H1 (cell line): ENCODE measurements at regions not wholly inside any gene's neighbourhood (a gene's known extent, or its start where the extent isn't known, plus 50 kb on each side); places are given as distances from the start of the nearest gene placed in this dataset.

Experiments
- CTCF ChIA-PET: fragments of 300-600 bp; sonication (Branson Sonifier 250); formaldehyde crosslinking; loops from one replicate; lab custom pipeline; 2021; ENCODE audit not compliant: partially characterized antibody; lab: Charles Lee
- POLR2A ChIA-PET: fragments of 300-600 bp; sonication (Branson Sonifier 250); formaldehyde crosslinking; loops from one replicate; lab custom pipeline; 2021; ENCODE audit warnings: inconsistent platforms; ENCODE audit not compliant: partially characterized antibody; lab: Charles Lee
- DNase-seq, 2 experiments: peaks; one replicate each; pipeline versions ENCODE4 v3.0.0 to v3.0.0-alpha.2; 2010 to 2022; ENCODE audit warnings: low spot score in 2 of 2, low read depth in 1 of 2, mixed read lengths in 1 of 2
- FAIRE-seq: peaks from 2 replicates; lab custom pipeline; 2011; peaks lifted over from hg19 to GRCh38; lab: Jason Lieb, UNC
- H2AFZ ChIP-seq: 2 replicates; pipeline ENCODE4 v1.8.1; 2012; ENCODE audit warnings: low read length, inconsistent platforms
- H2AK5ac ChIP-seq: 2 replicates; pipeline ENCODE4 v1.6.1; 2013; ENCODE audit warnings: low read depth, low read length
- H2BK120ac ChIP-seq: replicated peaks from 2 replicates; pipeline ENCODE3; 2013; ENCODE audit warnings: low read depth, low read length, inconsistent platforms
- H2BK12ac ChIP-seq: 2 replicates; pipeline ENCODE4 v1.6.1; 2013; ENCODE audit warnings: low read depth, low read length
- H2BK15ac ChIP-seq: 2 replicates; pipeline ENCODE4 v1.6.1; 2013; ENCODE audit warnings: low read length
- H2BK20ac ChIP-seq: 2 replicates; pipeline ENCODE4 v1.6.1; 2013; ENCODE audit warnings: low read length
- H2BK5ac ChIP-seq: 2 replicates; pipeline ENCODE4 v1.6.1; 2013; ENCODE audit warnings: low read depth, low read length
- H3K14ac ChIP-seq: 2 replicates; pipeline ENCODE4 v1.6.1; 2013; ENCODE audit warnings: inconsistent platforms; ENCODE audit not compliant: insufficient read length
- H3K18ac ChIP-seq: 2 replicates; pipeline ENCODE4 v1.6.1; 2013; ENCODE audit warnings: low read length; ENCODE audit errors: extremely low read depth
- H3K23ac ChIP-seq: 2 replicates; pipeline ENCODE4 v1.6.1; 2013; ENCODE audit warnings: inconsistent platforms; ENCODE audit not compliant: insufficient read length
- H3K23me2 ChIP-seq: 2 replicates; pipeline ENCODE4 v1.6.1; 2013; ENCODE audit warnings: low read depth, low read length
- H3K27ac ChIP-seq: 2 replicates; pipeline ENCODE4 v1.6.1; 2011; ENCODE audit warnings: low read depth, low read length, inconsistent platforms
- H3K27me3 ChIP-seq, 4 experiments: replicated peaks in 1 of 4; 1 replicate in 1 of 4; 2 replicates in 3 of 4; pipeline versions ENCODE4 v1.6.1 to v1.8.1; 2011 to 2013; ENCODE audit warnings: low read length in 3 of 4, mild to moderate bottlenecking in 3 of 4, inconsistent platforms in 2 of 4, mixed read lengths in 2 of 4, moderate library complexity in 1 of 4; ENCODE audit not compliant: control insufficient read depth in 3 of 4, insufficient read depth in 3 of 4; ENCODE audit errors: extremely low read depth in 1 of 4
- H3K36me3 ChIP-seq, 4 experiments: 2 replicates each; pipeline versions ENCODE4 v1.6.1 to v1.8.1; 2011 to 2013; ENCODE audit warnings: mild to moderate bottlenecking in 4 of 4, low read length in 3 of 4, moderate library complexity in 2 of 4, control low read depth in 1 of 4, inconsistent platforms in 1 of 4; ENCODE audit not compliant: insufficient read depth in 4 of 4, control insufficient read depth in 2 of 4
- H3K4ac ChIP-seq: replicated peaks from 2 replicates; pipeline ENCODE3; 2013; ENCODE audit warnings: low read length, low read depth, mixed read lengths, inconsistent platforms; ENCODE audit not compliant: insufficient read length
- H3K4me1 ChIP-seq, 4 experiments: replicated peaks in 1 of 4; 1 replicate in 1 of 4; 2 replicates in 3 of 4; pipeline versions ENCODE4 v1.6.1 to v1.8.1; 2011 to 2013; ENCODE audit warnings: low read length in 3 of 4, inconsistent platforms in 2 of 4, mixed read lengths in 1 of 4; ENCODE audit not compliant: insufficient read depth in 4 of 4, control insufficient read depth in 3 of 4
- H3K4me2 ChIP-seq, 2 experiments: 2 replicates each; pipeline versions ENCODE4 v1.6.1 to v1.8.1; 2011 to 2013; ENCODE audit warnings: low read depth in 2 of 2, low read length in 2 of 2, control low read depth in 1 of 2, inconsistent platforms in 1 of 2, mild to moderate bottlenecking in 1 of 2; ENCODE audit not compliant: insufficient read depth in 1 of 2
- H3K4me3 ChIP-seq, 4 experiments: fragments of 200-600, 300-600 bp in 1 of 4; sonication (generic), shearing (Covaris generic), sonication (Bioruptor Twin) in 1 of 4; 2 replicates each; pipeline versions ENCODE4 v1.5.1 to v1.8.1; 2011 to 2016; ENCODE audit warnings: low read length in 4 of 4, low read depth in 3 of 4, control low read depth in 2 of 4, inconsistent platforms in 2 of 4, mild to moderate bottlenecking in 2 of 4, mixed read lengths in 1 of 4, moderate library complexity in 1 of 4; ENCODE audit not compliant: insufficient read depth in 2 of 4; ENCODE audit errors: extremely low read depth in 1 of 4
- H3K56ac ChIP-seq: replicated peaks from 2 replicates; pipeline ENCODE3; 2013; ENCODE audit warnings: low read depth, mild to moderate bottlenecking, mixed read lengths, low read length, inconsistent platforms; ENCODE audit not compliant: insufficient read length
- H3K79me1 ChIP-seq: 2 replicates; pipeline ENCODE4 v1.6.1; 2013; ENCODE audit warnings: low read depth, low read length, control low read depth
- H3K79me2 ChIP-seq, 2 experiments: 2 replicates each; pipeline versions ENCODE4 v1.6.1 to v1.8.1; 2012 to 2013; ENCODE audit warnings: low read length in 2 of 2, mild to moderate bottlenecking in 2 of 2, inconsistent platforms in 1 of 2; ENCODE audit not compliant: insufficient read depth in 2 of 2, control insufficient read depth in 1 of 2
- H3K9ac ChIP-seq, 4 experiments: replicated peaks in 1 of 4; 1 replicate in 1 of 4; 2 replicates in 3 of 4; pipeline versions ENCODE4 v1.6.1 to v1.8.1; 2011 to 2013; ENCODE audit warnings: low read depth in 3 of 4, low read length in 3 of 4, control low read depth in 2 of 4, mild to moderate bottlenecking in 2 of 4, moderate library complexity in 2 of 4, inconsistent platforms in 1 of 4; ENCODE audit errors: extremely low read depth in 1 of 4
- H3K9me3 ChIP-seq, 2 experiments: 2 replicates each; pipeline versions ENCODE4 v1.6.1 to v1.8.1; 2012 to 2013; ENCODE audit warnings: mild to moderate bottlenecking in 2 of 2, moderate library complexity in 2 of 2, control low read depth in 1 of 2, inconsistent platforms in 1 of 2, low read depth in 1 of 2, low read length in 1 of 2, mixed read lengths in 1 of 2; ENCODE audit not compliant: insufficient read depth in 2 of 2
- H4K20me1 ChIP-seq, 2 experiments: replicated peaks in 1 of 2; 2 replicates each; pipeline versions ENCODE3 to v1.8.1; 2011 to 2013; ENCODE audit warnings: inconsistent platforms in 2 of 2, low read length in 2 of 2, mild to moderate bottlenecking in 1 of 2; ENCODE audit not compliant: insufficient read depth in 2 of 2, control insufficient read depth in 1 of 2
- H4K5ac ChIP-seq: 2 replicates; pipeline ENCODE4 v1.6.1; 2013; ENCODE audit warnings: low read length, low read depth, mixed read lengths, inconsistent platforms; ENCODE audit not compliant: insufficient read length
- H4K8ac ChIP-seq: 2 replicates; pipeline ENCODE4 v1.8.0; 2013; ENCODE audit warnings: mild to moderate bottlenecking, moderate library complexity, low read length, inconsistent platforms; ENCODE audit not compliant: insufficient read depth; ENCODE audit errors: extremely low read depth
- H4K91ac ChIP-seq: replicated peaks from 2 replicates; pipeline ENCODE3; 2013; ENCODE audit warnings: low read length, mixed read lengths, inconsistent platforms; ENCODE audit not compliant: insufficient read length
- ATF2 ChIP-seq: IDR thresholded peaks from 2 replicates; pipeline ENCODE4 v1.6.1; 2012; ENCODE audit warnings: low read length, inconsistent platforms
- CEBPB ChIP-seq: IDR thresholded peaks from 2 replicates; pipeline ENCODE4 v1.6.1; 2012; ENCODE audit warnings: low read depth, low read length
- CHD1 ChIP-seq: IDR thresholded peaks from 2 replicates; pipeline ENCODE4 v1.6.1; 2012; ENCODE audit warnings: low read depth, low read length, improper control_type of control experiment
- CTBP2 ChIP-seq: IDR thresholded peaks from 2 replicates; pipeline ENCODE4 v1.7.0; 2011; ENCODE audit warnings: borderline replicate concordance, mild to moderate bottlenecking, moderate library complexity, mixed read lengths, low read length; ENCODE audit not compliant: insufficient read depth, insufficient read length
- EP300 ChIP-seq, 2 experiments: IDR thresholded peaks; 1 replicate in 1 of 2; 2 replicates in 1 of 2; pipeline ENCODE4 v1.6.1; 2011 to 2012; ENCODE audit warnings: low read depth in 2 of 2, low read length in 2 of 2, mild to moderate bottlenecking in 2 of 2, borderline replicate concordance in 1 of 2, inconsistent platforms in 1 of 2, moderate library complexity in 1 of 2
- SAP30 ChIP-seq: fragments of 300-600 bp; sonication (generic); IDR thresholded peaks from 2 replicates; pipeline ENCODE4 v1.7.1; 2012; ENCODE audit warnings: low read length, moderate library complexity, mild to moderate bottlenecking, inconsistent platforms; ENCODE audit not compliant: insufficient read depth, insufficient replicate concordance
- SIN3A ChIP-seq, 2 experiments: IDR thresholded peaks in 1 of 2; conservative IDR thresholded peaks in 1 of 2; 2 replicates each; pipeline ENCODE4 v1.6.1; 2011 to 2012; ENCODE audit warnings: low read length in 2 of 2, improper control_type of control experiment in 1 of 2, low read depth in 1 of 2, mild to moderate bottlenecking in 1 of 2
- SUZ12 ChIP-seq: fragments of 200-600 bp; sonication (generic); IDR thresholded peaks from 2 replicates; pipeline ENCODE4 v1.6.1; 2012; ENCODE audit warnings: mild to moderate bottlenecking, inconsistent platforms, low read length, moderate library complexity, mixed read lengths
- TAF7 ChIP-seq: optimal IDR thresholded peaks from 2 replicates; pipeline ENCODE3; 2011; ENCODE audit warnings: low read depth, mild to moderate bottlenecking, inconsistent platforms, low read length, moderate library complexity, borderline replicate concordance
- TCF12 ChIP-seq: IDR thresholded peaks from 2 replicates; pipeline ENCODE4 v1.6.1; 2011; ENCODE audit warnings: low read depth, mild to moderate bottlenecking, low read length
- ZNF274 ChIP-seq: IDR thresholded peaks from 2 replicates; pipeline ENCODE4 v1.7.0; 2012; ENCODE audit warnings: low read length, borderline replicate concordance; ENCODE audit errors: extremely low read depth
- WGBS, 2 experiments: shearing (Covaris generic) in 1 of 2; methylation state at CpG; one replicate each; pipeline versions ENCODE4 v1.1.6 to v1.1.7; 2013 to 2015; ENCODE audit warnings: low lambda C conversion rate in 2 of 2, mixed read lengths in 2 of 2, inconsistent platforms in 1 of 2, low coverage in 1 of 2, missing lambda C conversion rate in 1 of 2; ENCODE audit not compliant: insufficient replicate concordance in 2 of 2, insufficient coverage in 1 of 2, insufficient read length in 1 of 2; ENCODE audit errors: extremely low coverage in 1 of 2, missing lambda C conversion rate in 1 of 2; 5-methylcytosine and 5-hydroxymethylcytosine counted together

GRCh38 chr2:198356157-198356556, 551.8 kb downstream of the PLCL1 start:
- Histone ChIP-seq H4K91ac (no peak overlapping the region), H4K8ac (no peak overlapping the region), H3K18ac (no peak overlapping the region), H3K9me3 (no peaks in the 10 kb centered on the region), H2AFZ (no peak overlapping the region), H3K4ac (no peak overlapping the region), H3K23ac (no peak overlapping the region), H3K79me2 (no peaks in the 10 kb centered on the region), H3K56ac (no peak overlapping the region), H3K4me2 (no peak overlapping the region), H2AK5ac (no peak overlapping the region), H3K27ac (no peak overlapping the region), H3K27me3 (no peaks in the 10 kb centered on the region), H2BK15ac (no peak overlapping the region), H3K14ac (no peak overlapping the region), H3K23me2 (no peaks in the 10 kb centered on the region; the same call in 1 of the 2 replicates), H2BK20ac (no peak overlapping the region; the same call in 1 of the 2 replicates), H3K79me1 (no peaks in the 10 kb centered on the region), H3K4me3 (no peak overlapping the region), H2BK120ac (no peak overlapping the region), H4K20me1 (no peaks in the 10 kb centered on the region), H3K4me1 (no peaks in the 10 kb centered on the region), H3K36me3 (no peaks in the 10 kb centered on the region), H3K9ac (no peak overlapping the region), H4K5ac (no peak overlapping the region), H2BK5ac (no peak overlapping the region), H2BK12ac (no peak overlapping the region)
- ChIA-PET CTCF (no interaction called here), POLR2A (no interaction called here)
- FAIRE-seq (no peak), DNase-seq (no peak)
- TF ChIP-seq EP300 (IDR thresholded peaks at IDR 0.05; ENCODE audit: borderline replicate concordance in 1 of 2, low read depth in 2 of 2, low read length in 2 of 2) (no peak), SAP30 (no peak), ZNF274 (no peak), ATF2 (no peak), TCF12 (no peak), SUZ12 (no peak), CEBPB (no peak), CTBP2 (no peak), SIN3A (conservative IDR thresholded peaks at IDR 0.05 in 1 of 2, IDR thresholded peaks at IDR 0.05 in 1 of 2; ENCODE audit: low read depth in 1 of 2, low read length in 2 of 2) (no peak), CHD1 (no peak), TAF7 (no peak)
- 83% methylated on average over 4 of the region's 4 CpGs; no CpG with 5 or more reads in 1 of the 2 experiments for WGBS, 2 experiments
